Adrenal gland (tissue), 9 donors: ENCODE measurements at regions not wholly inside any gene's neighbourhood (a gene's known extent, or its start where the extent isn't known, plus 50 kb on each side); places are given as distances from the start of the nearest gene placed in this dataset.

Source experiments
- DNase-seq, 7 donors: peaks; one replicate each; pipeline ENCODE4 v3.0.0-alpha.2; 2019 to 2020
- H3K27ac ChIP-seq, 5 donors: fragments of 200-600 bp; sonication (generic) in 4 of 5; 1 replicate in 3 of 5; 2 replicates in 2 of 5; pipeline versions ENCODE4 v1.5.1 to v1.8.0; 2016 to 2020; ENCODE audit warnings: mild to moderate bottlenecking in 1 of 5
- H3K27me3 ChIP-seq: fragments of 200-600 bp; 2 replicates; pipeline ENCODE4 v1.8.0; 2021
- H3K36me3 ChIP-seq, 2 donors: fragments of 200-600 bp; replicated peaks in 1 of 2; 1 replicate in 1 of 2; 2 replicates in 1 of 2; pipeline versions ENCODE4 v1.5.1 to v1.8.0; 2018 to 2022
- H3K4me1 ChIP-seq, 2 donors: fragments of 200-600 bp; replicated peaks in 1 of 2; 1 replicate in 1 of 2; 2 replicates in 1 of 2; pipeline versions ENCODE4 v1.5.1 to v1.8.0; 2018 to 2021
- H3K4me3 ChIP-seq, 4 donors: fragments of 200-600 bp; sonication (generic) in 3 of 4; one replicate each; pipeline ENCODE4 v1.5.1; 2016 to 2018
- H3K9me3 ChIP-seq, 3 donors: fragments of 200-600 bp; sonication (generic) in 1 of 3; replicated peaks in 1 of 3; 1 replicate in 2 of 3; 2 replicates in 1 of 3; pipeline versions ENCODE4 v1.5.1 to v1.8.0; 2016 to 2021
- POLR2A ChIP-seq, 2 donors: fragments of 450-650 bp; IDR thresholded peaks; one replicate each; pipeline ENCODE4 v1.6.1; 2017; ENCODE audit warnings: antibody characterized with exemption in 2 of 2, mild to moderate bottlenecking in 2 of 2, moderate library complexity in 1 of 2
- WGBS, 4 donors: extraction: QIAGEN DNeasy Blood & Tissue Kit in 2 of 4; methylation state at CpG; one replicate each; pipeline versions ENCODE4 v1.1.5 to v1.1.7; 2013 to 2017; 5-methylcytosine and 5-hydroxymethylcytosine counted together
- intact Hi-C, 2 donors: fragments of 100-400 bp; cut with DNase I; formaldehyde crosslinking; loops; one replicate each; pipeline versions ENCODE4 v1.14.1 to v1.15.0; 2022 to 2023
- TF ChIP-seq, protein P1 (sequence below), 6 experiments: fragments of 450-650 bp in 4 of 6; fragments of 200-600 bp in 2 of 6; sonication (generic) in 1 of 6; IDR thresholded peaks; 1 replicate in 5 of 6; 2 replicates in 1 of 6; pipeline versions ENCODE4 v1.5.1 to v1.8.0; 2016 to 2021; ENCODE audit warnings: antibody characterized with exemption in 6 of 6, mild to moderate bottlenecking in 2 of 6, moderate library complexity in 1 of 6
- donor health status: healthy with polysubstance abuse.
- donor health status: Bipolar disorder and iron deficiency.
- donor health status: DM: yes; HTN: yes; CAD: no.
- donor health status: DM: no; HTN: no; CAD: no.
- donor health status: DM: no; HTN: no; CAD: no.

DNA sequence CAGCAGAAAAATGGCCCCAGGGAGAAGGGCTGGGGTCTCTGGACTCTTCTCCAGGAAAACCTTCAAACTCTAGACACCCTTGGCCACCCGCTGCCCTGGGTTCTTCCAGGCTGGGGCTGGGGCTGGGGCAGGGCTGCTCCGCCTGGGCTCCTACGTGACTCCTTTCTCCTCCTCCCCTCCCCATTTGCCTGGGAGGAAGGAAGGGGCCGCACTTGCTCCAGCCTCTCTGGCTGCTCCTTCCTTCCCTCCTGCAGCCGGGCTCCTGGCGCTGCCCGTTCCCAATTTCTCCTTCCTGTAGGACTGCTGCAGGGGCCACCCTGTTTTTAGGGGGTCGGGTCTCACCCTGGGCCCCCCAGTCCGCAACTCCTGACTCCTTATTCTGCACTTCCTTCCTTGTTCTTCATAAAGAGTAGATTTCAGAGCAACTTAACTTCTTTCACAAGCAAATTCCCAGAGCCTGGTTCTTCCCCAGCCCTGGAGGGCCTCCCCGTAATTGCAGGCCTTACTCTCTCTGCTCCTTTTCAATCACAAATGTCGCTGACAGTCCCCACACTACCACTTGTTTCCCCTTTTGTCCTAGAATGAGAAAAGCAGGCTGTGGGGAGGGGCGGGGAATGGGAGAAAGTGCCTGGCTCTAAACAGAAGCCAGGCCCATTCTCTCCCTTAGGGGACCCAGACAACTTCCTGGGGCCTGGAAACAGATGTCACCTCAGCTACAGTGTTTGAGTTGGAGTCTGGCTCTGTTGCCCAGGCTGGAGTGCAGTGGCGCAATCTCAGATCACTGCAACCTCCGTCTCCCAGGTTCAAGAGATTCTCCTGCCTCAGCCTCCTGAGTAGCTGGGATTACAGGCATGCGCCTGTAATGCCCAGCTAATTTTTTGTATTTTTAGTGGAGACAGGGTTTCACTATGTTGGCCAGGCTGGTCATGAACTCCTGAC is 137.8 kb downstream of the ENGASE start:
- TF ChIP-seq, protein P1, sequence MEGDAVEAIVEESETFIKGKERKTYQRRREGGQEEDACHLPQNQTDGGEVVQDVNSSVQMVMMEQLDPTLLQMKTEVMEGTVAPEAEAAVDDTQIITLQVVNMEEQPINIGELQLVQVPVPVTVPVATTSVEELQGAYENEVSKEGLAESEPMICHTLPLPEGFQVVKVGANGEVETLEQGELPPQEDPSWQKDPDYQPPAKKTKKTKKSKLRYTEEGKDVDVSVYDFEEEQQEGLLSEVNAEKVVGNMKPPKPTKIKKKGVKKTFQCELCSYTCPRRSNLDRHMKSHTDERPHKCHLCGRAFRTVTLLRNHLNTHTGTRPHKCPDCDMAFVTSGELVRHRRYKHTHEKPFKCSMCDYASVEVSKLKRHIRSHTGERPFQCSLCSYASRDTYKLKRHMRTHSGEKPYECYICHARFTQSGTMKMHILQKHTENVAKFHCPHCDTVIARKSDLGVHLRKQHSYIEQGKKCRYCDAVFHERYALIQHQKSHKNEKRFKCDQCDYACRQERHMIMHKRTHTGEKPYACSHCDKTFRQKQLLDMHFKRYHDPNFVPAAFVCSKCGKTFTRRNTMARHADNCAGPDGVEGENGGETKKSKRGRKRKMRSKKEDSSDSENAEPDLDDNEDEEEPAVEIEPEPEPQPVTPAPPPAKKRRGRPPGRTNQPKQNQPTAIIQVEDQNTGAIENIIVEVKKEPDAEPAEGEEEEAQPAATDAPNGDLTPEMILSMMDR (IDR thresholded peaks at IDR 0.05) = no peak
- no peak for TF ChIP-seq POLR2A (IDR thresholded peaks at IDR 0.05)

DNA sequence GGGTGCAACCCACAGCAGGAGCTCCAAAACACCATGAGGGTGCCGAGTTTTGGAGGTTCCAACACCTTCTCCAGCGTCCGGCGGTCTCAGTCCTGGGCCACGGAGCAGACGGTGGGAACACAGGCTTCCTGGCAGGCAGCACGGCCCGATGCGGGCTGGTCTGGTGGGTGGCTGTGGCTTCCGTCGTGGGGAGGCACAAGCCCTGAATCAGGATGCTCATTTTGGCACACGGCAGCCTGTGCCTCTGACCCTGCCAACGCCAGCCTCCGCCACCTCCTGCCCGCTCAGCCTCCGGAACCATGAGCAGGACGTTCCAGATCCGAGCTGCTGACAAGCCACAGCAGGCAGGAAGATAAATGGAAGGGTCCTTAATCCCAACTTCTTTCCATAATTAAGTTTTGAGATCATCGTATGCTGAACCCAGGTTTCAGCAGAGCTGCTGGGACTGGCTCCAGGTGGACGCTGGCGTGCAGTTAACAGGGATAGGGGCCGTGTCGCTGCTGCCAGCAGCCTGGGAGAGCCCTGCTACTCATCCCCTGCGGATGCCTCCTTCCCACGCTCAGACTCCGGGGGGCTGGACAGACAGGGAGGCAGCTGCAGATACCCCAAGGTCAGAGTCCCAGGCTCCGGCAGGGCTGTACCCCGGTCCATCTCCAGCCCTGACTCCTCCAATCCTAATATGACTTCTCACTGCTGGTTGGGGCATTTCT is 136.6 kb downstream of the ENGASE start:
- TF ChIP-seq, protein P1 (IDR thresholded peaks at IDR 0.05) = no peak
- no peak for TF ChIP-seq POLR2A (IDR thresholded peaks at IDR 0.05)
- no peak for DNase-seq
- H3K4me3 ChIP-seq = no peak overlapping the region
- no peaks in the 10 kb centered on the region for H3K4me1 ChIP-seq
- peaks cover 7% of the 10 kb centered on the region for H3K27me3 ChIP-seq
- H3K9me3 ChIP-seq = no peaks in the 10 kb centered on the region
- no peaks in the 10 kb centered on the region for H3K36me3 ChIP-seq
- intact Hi-C loops = no loop called here
- WGBS, 4 donors = 47 to 62% (median 55%) methylated on average over 10 to 28 of the region's 28 CpGs
- no peak overlapping the region for H3K27ac ChIP-seq

More for the DNA sequence above, 137.8 kb downstream of the ENGASE start:
- WGBS, 4 donors = 40 to 49% (median 47%) methylated on average over 13 to 15 of the region's 15 CpGs
- Histone ChIP-seq H3K9me3 (no peaks in the 10 kb centered on the region), H3K4me3 (no peak overlapping the region), H3K36me3 (no peaks in the 10 kb centered on the region), H3K27me3 (peaks cover 10% of the 10 kb centered on the region), H3K4me1 (no peaks in the 10 kb centered on the region), H3K27ac (no peak overlapping the region)
- intact Hi-C loops = no loop called here
- no peak for DNase-seq

DNA sequence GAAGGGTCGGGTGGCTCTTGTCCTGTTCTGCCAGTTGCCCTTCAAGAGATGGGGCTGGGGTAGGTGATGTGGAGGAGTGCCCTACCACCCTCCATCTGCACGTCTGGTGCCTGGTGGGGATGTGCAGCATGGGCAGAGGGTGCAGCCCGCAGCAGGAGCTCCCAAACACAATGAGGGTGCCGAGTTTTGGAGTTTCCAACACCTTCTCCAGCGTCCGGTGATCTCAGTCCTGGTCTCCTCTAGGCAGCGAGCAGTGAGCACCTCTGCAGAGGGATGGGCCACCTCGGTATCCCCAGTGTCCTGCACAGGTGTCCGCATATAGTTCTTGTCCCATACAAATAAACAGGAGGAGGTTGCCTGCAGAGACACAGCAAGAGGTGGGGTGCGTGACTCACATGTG is 136.0 kb downstream of the ENGASE start:
- no peaks in the 10 kb centered on the region for H3K9me3 ChIP-seq
- no peak overlapping the region for H3K4me3 ChIP-seq
- 43 to 83% (median 71%) methylated on average over 2 to 10 of the region's 10 CpGs for WGBS, 4 donors
- no peak overlapping the region for H3K27ac ChIP-seq
- intact Hi-C loops = no loop called here
- H3K36me3 ChIP-seq = no peaks in the 10 kb centered on the region
- TF ChIP-seq POLR2A (IDR thresholded peaks at IDR 0.05) = no peak
- TF ChIP-seq, protein P1 (IDR thresholded peaks at IDR 0.05) = no peak
- no peak for DNase-seq
- H3K4me1 ChIP-seq = no peaks in the 10 kb centered on the region
- peaks cover 5% of the 10 kb centered on the region for H3K27me3 ChIP-seq

DNA sequence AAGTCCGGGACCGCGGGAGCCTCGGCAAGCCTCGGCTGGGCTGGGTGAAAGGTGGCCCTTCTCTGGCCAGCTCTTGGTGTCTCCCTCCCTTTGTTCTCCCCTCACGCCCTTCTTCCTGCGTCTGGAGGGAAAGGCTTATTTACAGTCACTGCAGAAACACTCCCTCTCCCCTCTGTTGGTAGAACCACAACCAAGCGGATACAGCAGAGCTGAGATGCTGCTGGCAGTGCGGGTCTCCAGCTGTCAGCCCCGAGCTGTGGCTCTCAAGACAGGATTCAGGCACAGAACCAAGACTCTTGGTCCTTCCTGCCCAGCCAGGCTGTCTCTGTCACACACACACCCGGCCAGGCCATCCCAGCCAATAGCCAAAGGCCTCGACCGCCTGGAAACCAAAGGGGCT is 133.3 kb downstream of the ENGASE start:
- peaks cover under 1% of the 10 kb centered on the region for H3K27me3 ChIP-seq
- no peak overlapping the region for H3K4me3 ChIP-seq
- H3K9me3 ChIP-seq = no peaks in the 10 kb centered on the region
- no peaks in the 10 kb centered on the region for H3K4me1 ChIP-seq
- intact Hi-C loops = no loop called here
- H3K27ac ChIP-seq = no peak overlapping the region
- no peaks in the 10 kb centered on the region for H3K36me3 ChIP-seq
- WGBS, 4 donors = 32 to 42% (median 39%) methylated on average over 10 to 13 of the region's 13 CpGs
- TF ChIP-seq, protein P1 (IDR thresholded peaks at IDR 0.05) = no peak
- no peak for TF ChIP-seq POLR2A (IDR thresholded peaks at IDR 0.05)
- no peak for DNase-seq
